Fibroblast of pulmonary artery (primary cell): ENCODE measurements at regions not wholly inside any gene's neighbourhood (a gene's known extent, or its start where the extent isn't known, plus 50 kb on each side); places are given as distances from the start of the nearest gene placed in this dataset.

Source experiments
- DNase-seq: peaks from one replicate; pipeline ENCODE4 v3.0.0-alpha.2; 2010; ENCODE audit warnings: low read depth
- H3K4me3 ChIP-seq: replicated peaks from 2 replicates; pipeline ENCODE4 v1.5.1; 2011; ENCODE audit warnings: low read depth, mild to moderate bottlenecking, control low read depth, low read length, moderate library complexity
- TF ChIP-seq, protein P1 (sequence below): IDR thresholded peaks from 2 replicates; pipeline ENCODE4 v1.5.1; 2011; ENCODE audit warnings: mild to moderate bottlenecking, control low read depth, low read length, inconsistent platforms; ENCODE audit errors: missing control alignments

DNA sequence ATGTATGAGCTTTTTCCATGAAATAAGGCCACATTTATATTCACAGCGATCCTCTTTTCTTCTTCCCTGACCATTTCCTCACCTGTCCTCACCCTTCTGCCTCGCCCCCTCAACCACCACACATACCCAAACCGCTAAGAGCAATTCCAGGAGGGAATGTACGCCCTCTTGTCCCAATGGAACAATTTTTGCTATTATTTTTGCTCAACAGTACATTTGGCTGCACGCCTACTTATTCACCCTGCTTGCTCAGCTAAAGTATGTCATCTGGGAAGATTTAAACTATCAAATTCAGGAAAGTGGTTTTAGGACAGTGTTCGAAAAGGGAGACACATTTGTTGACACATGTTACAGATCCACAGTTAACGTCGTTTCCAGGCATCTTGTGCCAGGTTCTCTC lies 252.7 kb downstream of the NEBL start:
- no peak for DNase-seq
- TF ChIP-seq, protein P1, sequence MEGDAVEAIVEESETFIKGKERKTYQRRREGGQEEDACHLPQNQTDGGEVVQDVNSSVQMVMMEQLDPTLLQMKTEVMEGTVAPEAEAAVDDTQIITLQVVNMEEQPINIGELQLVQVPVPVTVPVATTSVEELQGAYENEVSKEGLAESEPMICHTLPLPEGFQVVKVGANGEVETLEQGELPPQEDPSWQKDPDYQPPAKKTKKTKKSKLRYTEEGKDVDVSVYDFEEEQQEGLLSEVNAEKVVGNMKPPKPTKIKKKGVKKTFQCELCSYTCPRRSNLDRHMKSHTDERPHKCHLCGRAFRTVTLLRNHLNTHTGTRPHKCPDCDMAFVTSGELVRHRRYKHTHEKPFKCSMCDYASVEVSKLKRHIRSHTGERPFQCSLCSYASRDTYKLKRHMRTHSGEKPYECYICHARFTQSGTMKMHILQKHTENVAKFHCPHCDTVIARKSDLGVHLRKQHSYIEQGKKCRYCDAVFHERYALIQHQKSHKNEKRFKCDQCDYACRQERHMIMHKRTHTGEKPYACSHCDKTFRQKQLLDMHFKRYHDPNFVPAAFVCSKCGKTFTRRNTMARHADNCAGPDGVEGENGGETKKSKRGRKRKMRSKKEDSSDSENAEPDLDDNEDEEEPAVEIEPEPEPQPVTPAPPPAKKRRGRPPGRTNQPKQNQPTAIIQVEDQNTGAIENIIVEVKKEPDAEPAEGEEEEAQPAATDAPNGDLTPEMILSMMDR = no peak
- H3K4me3 ChIP-seq = no peak overlapping the region

GRCh38 chr10:20641605-20642004 lies 255.5 kb downstream of the NEBL start:
- no peak overlapping the region for H3K4me3 ChIP-seq
- no peak for DNase-seq
- TF ChIP-seq, protein P1 = no peak

GRCh38 chr10:20635570-20635969 lies 261.5 kb downstream of the NEBL start:
- TF ChIP-seq, protein P1 = no peak
- no peak overlapping the region for H3K4me3 ChIP-seq
- DNase-seq = no peak

GRCh38 chr10:20634839-20635238 lies 262.3 kb downstream of the NEBL start:
- TF ChIP-seq, protein P1 = no peak
- DNase-seq = no peak
- H3K4me3 ChIP-seq = no peak overlapping the region

- H3K4me3 ChIP-seq = no peak overlapping the region
- TF ChIP-seq, protein P1 = no peak
Observed at GRCh38 chr10:20633714-20634113, 263.4 kb downstream of the NEBL start.

GRCh38 chr10:20632696-20633095 lies 264.4 kb downstream of the NEBL start:
- no peak overlapping the region for H3K4me3 ChIP-seq
- TF ChIP-seq, protein P1 = no peak
- DNase-seq = no peak

More at GRCh38 chr10:20633714-20634113, 263.4 kb downstream of the NEBL start:
- DNase-seq = no peak

DNA sequence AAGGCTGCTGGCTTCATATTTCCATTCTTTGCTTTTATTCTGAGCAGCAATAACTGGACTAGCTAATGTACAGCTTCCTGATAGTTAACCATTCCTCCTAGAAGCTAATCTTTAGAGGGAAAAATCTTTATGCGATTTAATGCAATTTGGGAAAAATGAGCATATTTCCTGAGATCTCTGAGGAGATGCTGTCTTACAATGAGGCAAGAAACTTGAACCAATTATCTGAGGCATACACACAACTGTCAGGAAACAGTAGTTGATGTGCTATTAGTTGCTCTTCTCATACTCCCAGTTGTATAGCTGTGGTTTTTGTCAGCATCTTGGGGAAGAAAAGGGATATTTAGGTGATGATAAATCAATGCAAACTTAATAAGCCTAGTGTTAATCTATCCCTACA lies 265.9 kb downstream of the NEBL start:
- TF ChIP-seq, protein P1 = no peak

More for the DNA sequence above, 265.9 kb downstream of the NEBL start:
- H3K4me3 ChIP-seq = no peak overlapping the region
- no peak for DNase-seq
